ENCODE measurements at regions not wholly inside any gene's neighbourhood (a gene's known extent, or its start where the extent isn't known, plus 50 kb on each side); places are given as distances from the start of the nearest gene placed in this dataset.

DNA sequence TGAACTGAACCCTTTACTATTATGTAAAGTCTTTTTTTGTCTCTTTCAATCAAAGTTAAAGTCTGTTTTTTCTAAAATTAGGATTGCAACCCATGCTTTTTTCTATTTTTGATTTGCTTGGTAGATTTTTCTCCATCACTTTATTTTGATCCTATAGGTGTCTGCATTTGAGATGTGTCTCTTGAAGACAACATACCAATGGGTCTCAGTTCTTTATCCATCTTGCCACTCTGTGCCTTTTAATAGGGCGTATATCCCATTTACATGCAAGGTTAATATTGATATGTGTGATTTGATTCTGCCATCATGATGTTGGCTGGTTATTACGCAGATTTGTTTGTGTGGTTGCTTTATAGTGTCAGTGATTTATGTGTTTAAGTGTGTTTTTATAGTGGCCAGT, 436.0 kb upstream of the SEMA6A start:
- POLR2A ChIA-PET: no interaction called here
- no peak for DNase-seq (ENCODE audit: extremely low spot score)
- CTCF ChIA-PET: interaction anchor here (0.7 kb wide), 1 partner anchor 115 kb away, joined by 3 read pairs; no protein-coding TSS in a partner anchor
- TF ChIP-seq NFRKB (IDR thresholded peaks at IDR 0.05) (no peak), FOXK2 (IDR thresholded peaks at IDR 0.05) (no peak), HDGF (IDR thresholded peaks at IDR 0.05; ENCODE audit: borderline replicate concordance) (no peak), ELF4 (IDR thresholded peaks at IDR 0.05) (no peak), ARNT (IDR thresholded peaks at IDR 0.05) (no peak), LEF1 (IDR thresholded peaks at IDR 0.05; ENCODE audit: borderline replicate concordance) (no peak), ZNF384 (IDR thresholded peaks at IDR 0.05) (no peak)
- TF ChIP-seq, protein P1, sequence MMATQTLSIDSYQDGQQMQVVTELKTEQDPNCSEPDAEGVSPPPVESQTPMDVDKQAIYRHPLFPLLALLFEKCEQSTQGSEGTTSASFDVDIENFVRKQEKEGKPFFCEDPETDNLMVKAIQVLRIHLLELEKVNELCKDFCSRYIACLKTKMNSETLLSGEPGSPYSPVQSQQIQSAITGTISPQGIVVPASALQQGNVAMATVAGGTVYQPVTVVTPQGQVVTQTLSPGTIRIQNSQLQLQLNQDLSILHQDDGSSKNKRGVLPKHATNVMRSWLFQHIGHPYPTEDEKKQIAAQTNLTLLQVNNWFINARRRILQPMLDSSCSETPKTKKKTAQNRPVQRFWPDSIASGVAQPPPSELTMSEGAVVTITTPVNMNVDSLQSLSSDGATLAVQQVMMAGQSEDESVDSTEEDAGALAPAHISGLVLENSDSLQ (IDR thresholded peaks at IDR 0.05): no peak

DNA sequence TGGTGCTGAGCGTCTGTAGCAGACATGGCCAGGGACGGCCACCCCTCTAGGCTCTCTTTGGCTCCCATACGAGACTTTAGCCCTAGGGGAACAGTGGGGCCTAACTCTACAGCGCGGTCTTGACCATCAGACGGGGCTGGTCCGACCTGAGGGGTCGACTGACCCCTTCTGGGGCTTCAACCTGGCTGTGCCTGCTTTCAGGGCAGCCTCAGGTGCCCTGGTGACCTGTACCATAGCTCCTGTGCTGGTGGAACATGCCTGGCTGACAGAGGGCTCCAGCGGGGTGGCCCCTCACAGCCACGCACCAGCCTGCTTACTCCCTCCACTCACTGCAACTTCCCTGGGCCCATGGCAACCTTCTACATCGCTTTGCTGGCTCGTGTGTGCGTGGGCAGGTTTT, 423.4 kb upstream of the SEMA6A start:
- no peak for DNase-seq (ENCODE audit: extremely low spot score)
- ChIA-PET POLR2A (no interaction called here), CTCF (no interaction called here)
- TF ChIP-seq SUZ12 (IDR thresholded peaks at IDR 0.05) (no peak), FOXA1 (IDR thresholded peaks at IDR 0.05) (no peak), LEF1 (IDR thresholded peaks at IDR 0.05; ENCODE audit: borderline replicate concordance) (no peak)

DNA sequence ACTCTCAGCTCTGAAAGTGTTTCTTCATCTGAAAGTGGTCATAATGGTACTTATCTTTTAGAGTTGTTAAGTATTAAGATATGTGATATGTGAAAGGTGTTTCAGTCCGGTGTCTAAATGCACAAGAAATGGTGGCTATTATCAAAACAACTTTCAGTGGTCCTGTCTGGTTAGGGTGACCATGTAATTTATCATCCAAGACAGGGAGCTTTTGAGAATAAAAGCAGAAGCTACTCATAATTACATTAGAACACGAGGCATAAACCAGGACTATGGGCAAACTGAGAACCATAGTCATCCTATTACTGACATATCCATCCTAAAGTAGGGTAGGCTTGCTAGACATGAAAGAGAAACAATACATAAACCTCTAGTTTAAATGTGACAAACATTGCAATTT, 418.1 kb upstream of the SEMA6A start:
- TF ChIP-seq ARNT (IDR thresholded peaks at IDR 0.05) (no peak), ELF4 (IDR thresholded peaks at IDR 0.05) (no peak), HDGF (IDR thresholded peaks at IDR 0.05; ENCODE audit: borderline replicate concordance) (no peak), FOXM1 (IDR thresholded peaks at IDR 0.05; ENCODE audit: borderline replicate concordance) (no peak)
- TF ChIP-seq, protein P1 (IDR thresholded peaks at IDR 0.05): no peak
- CTCF ChIA-PET: no interaction called here

DNA sequence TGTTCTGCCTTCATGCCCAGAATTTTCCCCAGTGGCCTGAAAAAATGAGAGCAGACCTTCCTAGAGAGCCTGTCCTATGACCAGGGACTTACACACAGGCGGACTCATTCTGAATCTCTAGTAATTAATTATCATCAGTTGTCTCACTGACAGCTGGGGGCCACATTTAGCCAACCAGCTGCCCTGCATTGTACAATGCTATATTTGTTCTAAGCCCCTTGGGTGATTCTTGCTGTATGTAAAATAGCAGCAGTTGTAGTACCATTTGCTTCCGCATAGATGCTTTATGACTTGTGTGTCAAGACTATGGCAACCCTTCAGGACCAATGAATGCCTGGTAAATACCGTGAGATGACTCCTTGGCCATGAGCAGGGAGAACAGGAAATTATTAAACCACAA, 415.4 kb upstream of the SEMA6A start:
- ChIA-PET CTCF (no interaction called here), POLR2A (no interaction called here)
- DNase-seq (ENCODE audit: extremely low spot score): no peak
- TF ChIP-seq ZNF384 (IDR thresholded peaks at IDR 0.05) (no peak), LEF1 (IDR thresholded peaks at IDR 0.05; ENCODE audit: borderline replicate concordance) (no peak), ELF4 (IDR thresholded peaks at IDR 0.05) (no peak), FOXK2 (IDR thresholded peaks at IDR 0.05) (no peak)

More for the DNA sequence above, 418.1 kb upstream of the SEMA6A start:
- POLR2A ChIA-PET: no interaction called here
- no peak for DNase-seq (ENCODE audit: extremely low spot score)

DNA sequence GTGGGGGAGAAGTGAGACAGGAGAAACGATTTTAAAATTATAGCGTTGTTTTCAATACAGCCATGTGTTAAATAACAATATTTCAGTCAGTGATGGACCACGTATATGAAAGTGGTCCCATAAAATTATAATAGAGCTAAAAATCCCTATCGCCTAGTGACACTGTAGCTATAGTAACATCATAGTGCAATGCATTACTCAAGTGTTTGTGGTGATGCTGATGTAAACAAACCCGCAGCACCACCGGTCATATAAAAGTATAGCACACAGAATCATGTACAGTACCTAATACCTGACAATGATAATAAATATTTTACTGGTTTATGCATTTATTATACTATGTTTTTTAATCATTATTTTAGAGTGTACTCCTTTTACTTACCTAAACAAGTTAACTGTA, 407.4 kb upstream of the SEMA6A start:
- TF ChIP-seq L3MBTL2 (conservative IDR thresholded peaks at IDR 0.05) (no peak), ELF4 (IDR thresholded peaks at IDR 0.05) (no peak), TARDBP (IDR thresholded peaks at IDR 0.05) (no peak), ARNT (IDR thresholded peaks at IDR 0.05) (no peak), ZNF384 (IDR thresholded peaks at IDR 0.05) (no peak), LEF1 (IDR thresholded peaks at IDR 0.05; ENCODE audit: borderline replicate concordance) (no peak), SUZ12 (IDR thresholded peaks at IDR 0.05) (no peak), FOXA1 (IDR thresholded peaks at IDR 0.05) (no peak), HDGF (IDR thresholded peaks at IDR 0.05; ENCODE audit: borderline replicate concordance) (no peak), FOXM1 (IDR thresholded peaks at IDR 0.05; ENCODE audit: borderline replicate concordance) (no peak)
- TF ChIP-seq, protein P1 (IDR thresholded peaks at IDR 0.05): no peak
- ChIA-PET CTCF (no interaction called here), POLR2A (no interaction called here)
- no peak for DNase-seq (ENCODE audit: extremely low spot score)

DNA sequence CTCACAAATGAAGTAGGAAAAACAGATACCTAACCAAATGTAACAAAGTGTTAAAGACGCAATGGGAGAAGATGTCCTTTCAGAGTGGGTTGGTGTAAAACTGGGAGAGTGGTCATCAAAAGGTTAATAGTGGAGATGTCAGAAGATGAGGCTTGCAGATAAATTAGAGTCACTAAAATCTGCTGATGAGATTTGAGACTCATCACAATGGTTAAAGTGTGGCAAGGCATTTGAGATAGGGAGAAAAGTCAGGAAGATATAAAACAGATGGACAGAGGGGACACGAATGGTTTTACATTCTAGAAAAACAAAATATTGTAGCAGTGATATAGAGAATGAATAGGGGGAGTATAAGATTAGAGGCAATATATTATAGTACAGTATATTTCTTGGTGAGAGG, 406.0 kb upstream of the SEMA6A start:
- TF ChIP-seq TARDBP (IDR thresholded peaks at IDR 0.05) (no peak), HDGF (IDR thresholded peaks at IDR 0.05; ENCODE audit: borderline replicate concordance) (no peak), SP1 (IDR thresholded peaks at IDR 0.05) (no peak), LEF1 (IDR thresholded peaks at IDR 0.05; ENCODE audit: borderline replicate concordance) (no peak), L3MBTL2 (conservative IDR thresholded peaks at IDR 0.05) (no peak), NFRKB (IDR thresholded peaks at IDR 0.05) (no peak), BHLHE40 (IDR thresholded peaks at IDR 0.05; ENCODE audit: borderline replicate concordance) (no peak), ELF4 (IDR thresholded peaks at IDR 0.05) (no peak), ARNT (IDR thresholded peaks at IDR 0.05) (no peak), CTBP1 (IDR thresholded peaks at IDR 0.05; ENCODE audit: borderline replicate concordance) (no peak), ZNF384 (IDR thresholded peaks at IDR 0.05) (no peak), FOXA1 (IDR thresholded peaks at IDR 0.05) (no peak), FOXM1 (IDR thresholded peaks at IDR 0.05; ENCODE audit: borderline replicate concordance) (no peak)
- TF ChIP-seq, protein P1 (IDR thresholded peaks at IDR 0.05): no peak
- no peak for DNase-seq (ENCODE audit: extremely low spot score)
- ChIA-PET CTCF (no interaction called here), POLR2A (no interaction called here)

DNA sequence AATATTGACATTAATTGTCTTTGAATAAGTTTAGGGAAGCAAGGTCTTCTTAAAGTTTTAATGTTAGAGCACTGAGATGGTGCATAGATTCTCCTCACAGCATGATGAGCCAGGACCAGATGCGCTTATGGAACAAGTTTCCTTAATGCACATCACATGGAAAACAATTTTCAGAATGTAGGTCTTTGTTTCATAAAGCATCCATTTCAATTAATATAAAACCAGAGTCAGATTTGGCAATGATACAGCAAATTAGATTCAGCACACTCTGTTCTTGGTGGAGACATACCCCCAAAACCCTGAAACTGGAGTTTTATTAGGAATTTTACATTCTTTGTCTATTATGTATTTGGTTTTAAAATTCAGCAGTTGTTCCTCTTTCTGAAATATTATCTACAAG, 402.1 kb upstream of the SEMA6A start:
- POLR2A ChIA-PET: no interaction called here
- no peak for TF ChIP-seq ELF4 (IDR thresholded peaks at IDR 0.05)
- TF ChIP-seq, protein P1 (IDR thresholded peaks at IDR 0.05): no peak
- TF ChIP-seq LEF1 (IDR thresholded peaks at IDR 0.05; ENCODE audit: borderline replicate concordance): no peak
- no peak for TF ChIP-seq BHLHE40 (IDR thresholded peaks at IDR 0.05; ENCODE audit: borderline replicate concordance)
- no peak for TF ChIP-seq TARDBP (IDR thresholded peaks at IDR 0.05)
- no peak for TF ChIP-seq NFRKB (IDR thresholded peaks at IDR 0.05)
- no peak for TF ChIP-seq FOXA1 (IDR thresholded peaks at IDR 0.05)
- no peak for TF ChIP-seq CTBP1 (IDR thresholded peaks at IDR 0.05; ENCODE audit: borderline replicate concordance)
- DNase-seq (ENCODE audit: extremely low spot score): no peak
- CTCF ChIA-PET: no interaction called here

All from HEK293T (cell line).